Vagina (tissue), 2 donors: ENCODE measurements at regions not wholly inside any gene's neighbourhood (a gene's known extent, or its start where the extent isn't known, plus 50 kb on each side); places are given as distances from the start of the nearest gene placed in this dataset.

Experiments used
- POLR2A ChIP-seq, 2 donors: fragments of 450-650 bp; IDR thresholded peaks; one replicate each; pipeline ENCODE4 v1.6.1; 2017; ENCODE audit warnings: antibody characterized with exemption in 2 of 2, mild to moderate bottlenecking in 2 of 2, moderate library complexity in 2 of 2
- POLR2AphosphoS5 ChIP-seq, 2 donors: sonication (generic); formaldehyde crosslinking; IDR thresholded peaks; one replicate each; pipeline ENCODE4 v1.9.0; 2017; ENCODE audit warnings: antibody characterized with exemption in 2 of 2, mild to moderate bottlenecking in 2 of 2, low read depth in 1 of 2; ENCODE audit not compliant: insufficient read depth in 1 of 2
- TF ChIP-seq, protein P1 (sequence below), 3 experiments: fragments of 450-650 bp in 2 of 3; fragments of 200-600 bp in 1 of 3; sonication (generic) in 1 of 3; IDR thresholded peaks; one replicate each; pipeline ENCODE4 v1.5.1; 2017 to 2019; ENCODE audit warnings: antibody characterized with exemption in 3 of 3, mild to moderate bottlenecking in 2 of 3, moderate library complexity in 2 of 3

DNA sequence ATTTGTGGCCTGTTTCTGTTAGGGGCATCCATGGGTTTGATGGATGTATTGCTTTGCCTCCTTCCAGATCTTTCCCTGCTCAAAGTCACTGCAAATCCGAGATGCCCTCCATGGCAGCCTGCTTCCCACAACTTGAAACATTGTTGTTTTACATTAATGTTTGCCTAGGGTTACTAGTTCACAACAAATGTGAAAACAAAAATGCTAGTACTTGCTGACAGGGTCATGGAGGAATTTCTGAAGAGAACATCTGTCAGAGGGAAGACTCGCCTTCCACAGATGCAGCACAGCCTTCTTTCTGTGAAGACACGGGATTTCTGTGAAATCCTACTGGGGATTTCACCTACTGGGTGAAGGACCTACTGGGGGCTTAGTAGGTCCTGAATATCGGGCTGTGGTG, 260.0 kb upstream of the FN1 start:
- TF ChIP-seq, protein P1, sequence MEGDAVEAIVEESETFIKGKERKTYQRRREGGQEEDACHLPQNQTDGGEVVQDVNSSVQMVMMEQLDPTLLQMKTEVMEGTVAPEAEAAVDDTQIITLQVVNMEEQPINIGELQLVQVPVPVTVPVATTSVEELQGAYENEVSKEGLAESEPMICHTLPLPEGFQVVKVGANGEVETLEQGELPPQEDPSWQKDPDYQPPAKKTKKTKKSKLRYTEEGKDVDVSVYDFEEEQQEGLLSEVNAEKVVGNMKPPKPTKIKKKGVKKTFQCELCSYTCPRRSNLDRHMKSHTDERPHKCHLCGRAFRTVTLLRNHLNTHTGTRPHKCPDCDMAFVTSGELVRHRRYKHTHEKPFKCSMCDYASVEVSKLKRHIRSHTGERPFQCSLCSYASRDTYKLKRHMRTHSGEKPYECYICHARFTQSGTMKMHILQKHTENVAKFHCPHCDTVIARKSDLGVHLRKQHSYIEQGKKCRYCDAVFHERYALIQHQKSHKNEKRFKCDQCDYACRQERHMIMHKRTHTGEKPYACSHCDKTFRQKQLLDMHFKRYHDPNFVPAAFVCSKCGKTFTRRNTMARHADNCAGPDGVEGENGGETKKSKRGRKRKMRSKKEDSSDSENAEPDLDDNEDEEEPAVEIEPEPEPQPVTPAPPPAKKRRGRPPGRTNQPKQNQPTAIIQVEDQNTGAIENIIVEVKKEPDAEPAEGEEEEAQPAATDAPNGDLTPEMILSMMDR (IDR thresholded peaks at IDR 0.05), result no peak
- TF ChIP-seq POLR2AphosphoS5 (IDR thresholded peaks at IDR 0.05; ENCODE audit: insufficient read depth in 1 of 2, low read depth in 1 of 2) (no peak), POLR2A (IDR thresholded peaks at IDR 0.05) (no peak)
